Endothelial cell of umbilical vein (primary cell): ENCODE measurements at regions not wholly inside any gene's neighbourhood (a gene's known extent, or its start where the extent isn't known, plus 50 kb on each side); places are given as distances from the start of the nearest gene placed in this dataset.

Experiments used
- CTCF ChIP-seq, 2 donors: IDR thresholded peaks; 1 replicate in 1 of 2; 2 replicates in 1 of 2; pipeline ENCODE4 v1.5.1; 2011; ENCODE audit warnings: low read length in 2 of 2, mild to moderate bottlenecking in 2 of 2, moderate library complexity in 2 of 2, control low read depth in 1 of 2, inconsistent platforms in 1 of 2, low read depth in 1 of 2; ENCODE audit not compliant: insufficient read depth in 1 of 2; ENCODE audit errors: extremely low read depth in 1 of 2
- EZH2 ChIP-seq: IDR thresholded peaks from 2 replicates; pipeline ENCODE4 v1.6.1; 2012; ENCODE audit warnings: borderline replicate concordance, low read depth, mild to moderate bottlenecking, moderate library complexity, low read length, inconsistent platforms; ENCODE audit not compliant: severe bottlenecking
- GATA2 ChIP-seq: IDR thresholded peaks from 2 replicates; pipeline ENCODE4 v1.7.0; 2011; ENCODE audit warnings: low read depth, mild to moderate bottlenecking, moderate library complexity, mixed read lengths, low read length; ENCODE audit not compliant: insufficient read length, insufficient read depth
- MYC ChIP-seq: IDR thresholded peaks from one replicate; pipeline ENCODE4 v1.6.1; 2011; ENCODE audit warnings: mild to moderate bottlenecking, low read depth, low read length
- POLR2A ChIP-seq: IDR thresholded peaks from 2 replicates; pipeline ENCODE4 v1.6.1; 2012; ENCODE audit warnings: low read depth, mild to moderate bottlenecking, control low read depth, low read length
- POLR2AphosphoS5 ChIP-seq: IDR thresholded peaks from 2 replicates; pipeline ENCODE4 v1.6.1; 2012; ENCODE audit warnings: low read depth, mild to moderate bottlenecking, control low read depth, low read length, moderate library complexity; ENCODE audit not compliant: insufficient read depth

- TF ChIP-seq EZH2 (no peak), POLR2A (no peak), CTCF (IDR thresholded peaks at IDR 0.05; ENCODE audit: extremely low read depth in 1 of 2, insufficient read depth in 1 of 2, low read depth in 1 of 2, low read length in 2 of 2) (no peak), GATA2 (no peak), POLR2AphosphoS5 (no peak), MYC (no peak)
Observed at GRCh38 chr19:57004418-57004817, 115.4 kb upstream of the USP29 start.
